Suprapubic skin (tissue), 4 donors: ENCODE measurements at regions not wholly inside any gene's neighbourhood (a gene's known extent, or its start where the extent isn't known, plus 50 kb on each side); places are given as distances from the start of the nearest gene placed in this dataset.

ENCODE experiments used
- DNase-seq, 2 donors: peaks; one replicate each; pipeline ENCODE4 v3.0.0-alpha.2; 2019; ENCODE audit warnings: low spot score in 2 of 2
- H3K27ac ChIP-seq: fragments of 200-600 bp; sonication (generic); one replicate; pipeline ENCODE4 v1.5.1; 2019
- H3K27me3 ChIP-seq: fragments of 200-600 bp; sonication (generic); one replicate; pipeline ENCODE4 v1.5.1; 2019
- H3K36me3 ChIP-seq: fragments of 200-600 bp; sonication (generic); one replicate; pipeline ENCODE4 v1.5.1; 2019
- H3K4me1 ChIP-seq: fragments of 200-600 bp; sonication (generic); one replicate; pipeline ENCODE4 v1.5.1; 2019
- H3K4me3 ChIP-seq: fragments of 200-600 bp; sonication (generic); one replicate; pipeline ENCODE4 v1.5.1; 2019; ENCODE audit warnings: mild to moderate bottlenecking
- H3K9me3 ChIP-seq: fragments of 200-600 bp; sonication (generic); one replicate; pipeline ENCODE4 v1.5.1; 2019
- EP300 ChIP-seq: sonication (generic); formaldehyde crosslinking; IDR thresholded peaks from one replicate; pipeline ENCODE4 v1.6.1; 2017; ENCODE audit warnings: antibody characterized with exemption
- POLR2A ChIP-seq, 2 donors: fragments of 450-650 bp; IDR thresholded peaks; one replicate each; pipeline ENCODE4 v1.6.1; 2017; ENCODE audit warnings: antibody characterized with exemption in 2 of 2, mild to moderate bottlenecking in 2 of 2, moderate library complexity in 2 of 2
- POLR2AphosphoS5 ChIP-seq, 3 donors: sonication (generic); formaldehyde crosslinking; IDR thresholded peaks; one replicate each; pipeline ENCODE4 v1.6.1; 2017; ENCODE audit warnings: antibody characterized with exemption in 3 of 3
- WGBS: methylation state at CpG from one replicate; pipeline ENCODE4 v1.1.5; 2018; 5-methylcytosine and 5-hydroxymethylcytosine counted together
- TF ChIP-seq, protein P1 (sequence below), 2 donors: fragments of 200-600 bp in 1 of 2; fragments of 450-650 bp in 1 of 2; sonication (generic) in 1 of 2; IDR thresholded peaks; one replicate each; pipeline ENCODE4 v1.5.1; 2016 to 2019; ENCODE audit warnings: antibody characterized with exemption in 2 of 2, mild to moderate bottlenecking in 1 of 2, moderate library complexity in 1 of 2

DNA sequence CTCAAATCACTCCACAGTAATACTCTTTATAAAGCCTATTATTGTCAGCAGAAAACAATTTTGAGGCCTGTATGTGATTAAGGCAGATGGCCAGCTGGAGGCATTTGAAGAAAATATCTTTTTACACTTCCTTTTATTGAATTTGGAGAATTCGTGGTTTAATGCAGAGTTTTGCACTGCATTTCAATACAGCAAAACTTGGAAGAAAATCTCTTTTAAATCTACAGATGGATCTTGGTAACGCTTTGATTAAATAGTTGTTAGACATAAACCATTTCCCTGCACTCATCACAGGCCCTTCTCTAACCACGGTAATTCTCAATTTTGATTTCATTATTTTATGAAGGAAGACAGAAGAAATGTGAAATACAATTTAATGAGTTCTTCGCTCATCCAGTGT, 185.7 kb downstream of the RFC3 start:
- WGBS = 44% methylated on average over 4 of the region's 4 CpGs
- no peak for DNase-seq
- Histone ChIP-seq H3K36me3 (no peaks in the 10 kb centered on the region), H3K9me3 (no peaks in the 10 kb centered on the region), H3K4me3 (no peak overlapping the region), H3K4me1 (peaks cover 4% of the 10 kb centered on the region), H3K27ac (no peak overlapping the region), H3K27me3 (no peaks in the 10 kb centered on the region)
- TF ChIP-seq, protein P1, sequence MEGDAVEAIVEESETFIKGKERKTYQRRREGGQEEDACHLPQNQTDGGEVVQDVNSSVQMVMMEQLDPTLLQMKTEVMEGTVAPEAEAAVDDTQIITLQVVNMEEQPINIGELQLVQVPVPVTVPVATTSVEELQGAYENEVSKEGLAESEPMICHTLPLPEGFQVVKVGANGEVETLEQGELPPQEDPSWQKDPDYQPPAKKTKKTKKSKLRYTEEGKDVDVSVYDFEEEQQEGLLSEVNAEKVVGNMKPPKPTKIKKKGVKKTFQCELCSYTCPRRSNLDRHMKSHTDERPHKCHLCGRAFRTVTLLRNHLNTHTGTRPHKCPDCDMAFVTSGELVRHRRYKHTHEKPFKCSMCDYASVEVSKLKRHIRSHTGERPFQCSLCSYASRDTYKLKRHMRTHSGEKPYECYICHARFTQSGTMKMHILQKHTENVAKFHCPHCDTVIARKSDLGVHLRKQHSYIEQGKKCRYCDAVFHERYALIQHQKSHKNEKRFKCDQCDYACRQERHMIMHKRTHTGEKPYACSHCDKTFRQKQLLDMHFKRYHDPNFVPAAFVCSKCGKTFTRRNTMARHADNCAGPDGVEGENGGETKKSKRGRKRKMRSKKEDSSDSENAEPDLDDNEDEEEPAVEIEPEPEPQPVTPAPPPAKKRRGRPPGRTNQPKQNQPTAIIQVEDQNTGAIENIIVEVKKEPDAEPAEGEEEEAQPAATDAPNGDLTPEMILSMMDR (IDR thresholded peaks at IDR 0.05) = no peak
- no peak for TF ChIP-seq POLR2A (IDR thresholded peaks at IDR 0.05)

DNA sequence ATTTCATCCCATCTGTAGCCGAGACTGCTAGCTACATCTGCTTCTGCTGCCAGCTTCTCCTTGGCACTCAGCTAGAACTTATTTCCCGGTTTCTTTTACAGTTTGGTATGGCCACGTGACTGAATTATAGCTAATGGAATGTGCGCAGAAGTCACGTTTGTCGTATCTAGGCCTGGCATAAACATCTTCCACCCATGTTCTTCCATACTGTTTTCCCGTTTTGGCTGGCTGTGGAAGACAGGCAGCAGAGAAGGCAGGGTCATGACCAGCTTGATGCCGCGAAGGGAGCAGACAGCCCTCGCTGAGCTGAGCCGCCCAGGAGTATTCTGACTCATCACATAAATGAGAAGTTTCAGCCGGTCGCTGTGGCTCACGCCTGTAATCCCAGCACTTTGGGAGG, 186.7 kb downstream of the RFC3 start:
- TF ChIP-seq POLR2A (IDR thresholded peaks at IDR 0.05) (no peak), POLR2AphosphoS5 (IDR thresholded peaks at IDR 0.05) (no peak), EP300 (no peak)
- TF ChIP-seq, protein P1 (IDR thresholded peaks at IDR 0.05) = no peak
- H3K27me3 ChIP-seq = no peaks in the 10 kb centered on the region
- H3K4me3 ChIP-seq = no peak overlapping the region
- 90% methylated on average over 14 of the region's 14 CpGs for WGBS
- DNase-seq = no peak
- H3K9me3 ChIP-seq = no peaks in the 10 kb centered on the region
- no peak overlapping the region for H3K27ac ChIP-seq
- H3K36me3 ChIP-seq = no peaks in the 10 kb centered on the region
- peaks cover 4% of the 10 kb centered on the region for H3K4me1 ChIP-seq

DNA sequence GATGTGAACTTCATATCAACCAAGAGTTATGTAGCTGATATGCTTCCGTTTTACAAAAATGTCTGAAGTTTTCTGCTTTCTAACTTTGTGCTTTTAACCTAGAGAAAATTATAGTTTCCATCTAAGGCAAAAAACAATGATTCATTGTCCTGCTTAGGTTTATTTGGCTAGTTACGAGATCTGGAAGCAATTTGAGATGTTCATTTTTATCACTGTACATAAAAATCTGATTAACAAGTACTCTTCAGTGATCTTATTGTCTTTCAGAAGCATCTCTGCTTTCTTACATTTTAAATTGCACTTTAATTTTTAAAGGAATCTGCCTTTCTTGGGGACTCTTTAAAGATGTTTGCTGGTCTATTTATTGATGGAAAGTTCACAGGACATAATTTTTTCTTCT, 188.1 kb downstream of the RFC3 start:
- Histone ChIP-seq H3K27me3 (no peaks in the 10 kb centered on the region), H3K4me3 (no peak overlapping the region), H3K36me3 (no peaks in the 10 kb centered on the region), H3K4me1 (no peaks in the 10 kb centered on the region), H3K9me3 (no peaks in the 10 kb centered on the region), H3K27ac (no peak overlapping the region)
- no peak for DNase-seq
- WGBS = 53% methylated on average over 2 of the region's 2 CpGs
- TF ChIP-seq POLR2A (IDR thresholded peaks at IDR 0.05) (no peak), POLR2AphosphoS5 (IDR thresholded peaks at IDR 0.05) (no peak), EP300 (no peak)
- TF ChIP-seq, protein P1 (IDR thresholded peaks at IDR 0.05) = no peak

DNA sequence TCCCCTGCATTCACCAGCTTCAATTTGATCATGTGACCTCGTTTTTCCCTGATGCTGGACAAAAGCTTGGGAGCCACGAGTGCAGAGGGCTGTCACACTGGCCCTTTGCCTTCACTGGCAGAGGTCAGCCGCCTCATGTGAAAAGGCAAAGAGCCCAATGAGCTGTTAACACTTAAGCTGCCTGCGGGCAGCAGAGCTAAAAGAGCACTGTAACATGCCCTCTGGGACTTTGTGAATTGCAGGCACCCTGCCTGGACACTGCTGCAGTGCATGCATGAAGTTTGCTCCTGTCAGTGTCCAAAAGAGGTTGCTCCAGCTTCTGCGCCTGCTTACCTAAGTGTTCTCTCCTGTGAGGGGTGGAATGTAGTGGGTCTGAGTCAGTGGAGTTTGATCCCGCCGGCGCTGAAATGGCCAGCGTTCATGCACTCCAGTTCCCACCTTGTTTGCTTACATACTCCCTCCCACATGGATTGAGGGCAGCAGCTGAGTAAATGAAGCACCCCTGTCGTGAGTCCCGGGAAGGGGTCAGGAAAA, 193.7 kb downstream of the RFC3 start:
- TF ChIP-seq POLR2AphosphoS5 (IDR thresholded peaks at IDR 0.05) (no peak), POLR2A (IDR thresholded peaks at IDR 0.05) (no peak), EP300 (no peak)
- TF ChIP-seq, protein P1 (IDR thresholded peaks at IDR 0.05) = no peak
- Histone ChIP-seq H3K4me1 (no peaks in the 10 kb centered on the region), H3K36me3 (no peaks in the 10 kb centered on the region), H3K27ac (no peak overlapping the region), H3K27me3 (peaks cover 6% of the 10 kb centered on the region), H3K4me3 (no peak overlapping the region), H3K9me3 (no peaks in the 10 kb centered on the region)
- WGBS = 69% methylated on average over 11 of the region's 11 CpGs
- no peak for DNase-seq

DNA sequence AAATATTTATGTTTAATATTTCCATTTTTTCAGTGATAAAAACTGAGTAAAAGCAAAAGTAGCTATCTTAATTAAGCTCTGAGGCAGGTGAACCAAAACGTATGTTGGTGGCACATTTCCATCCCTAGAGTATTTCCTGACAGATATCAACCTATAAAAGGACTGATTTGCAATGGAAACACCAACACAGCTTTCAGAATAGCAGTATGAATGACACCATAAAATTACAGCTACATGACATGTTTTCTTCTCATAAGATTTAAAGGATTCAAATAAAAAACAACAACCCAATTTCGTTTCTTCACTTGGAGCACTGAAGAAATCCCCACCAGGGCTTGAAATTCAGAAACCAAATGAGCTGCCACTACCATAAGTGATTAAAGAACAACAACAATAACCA, 194.4 kb downstream of the RFC3 start:
- TF ChIP-seq POLR2AphosphoS5 (IDR thresholded peaks at IDR 0.05) (no peak), EP300 (no peak), POLR2A (IDR thresholded peaks at IDR 0.05) (no peak)
- TF ChIP-seq, protein P1 (IDR thresholded peaks at IDR 0.05) = no peak
- Histone ChIP-seq H3K4me1 (no peaks in the 10 kb centered on the region), H3K9me3 (no peaks in the 10 kb centered on the region), H3K27me3 (peaks cover 6% of the 10 kb centered on the region), H3K27ac (no peak overlapping the region), H3K4me3 (no peak overlapping the region), H3K36me3 (no peaks in the 10 kb centered on the region)
- no peak for DNase-seq
- 54% methylated on average over 2 of the region's 2 CpGs for WGBS
